ENCODE measurements at regions not wholly inside any gene's neighbourhood (a gene's known extent, or its start where the extent isn't known, plus 50 kb on each side); places are given as distances from the start of the nearest gene placed in this dataset.

- DNase-seq (ENCODE audit: low read depth) = no peak
- TF ChIP-seq, protein P1, sequence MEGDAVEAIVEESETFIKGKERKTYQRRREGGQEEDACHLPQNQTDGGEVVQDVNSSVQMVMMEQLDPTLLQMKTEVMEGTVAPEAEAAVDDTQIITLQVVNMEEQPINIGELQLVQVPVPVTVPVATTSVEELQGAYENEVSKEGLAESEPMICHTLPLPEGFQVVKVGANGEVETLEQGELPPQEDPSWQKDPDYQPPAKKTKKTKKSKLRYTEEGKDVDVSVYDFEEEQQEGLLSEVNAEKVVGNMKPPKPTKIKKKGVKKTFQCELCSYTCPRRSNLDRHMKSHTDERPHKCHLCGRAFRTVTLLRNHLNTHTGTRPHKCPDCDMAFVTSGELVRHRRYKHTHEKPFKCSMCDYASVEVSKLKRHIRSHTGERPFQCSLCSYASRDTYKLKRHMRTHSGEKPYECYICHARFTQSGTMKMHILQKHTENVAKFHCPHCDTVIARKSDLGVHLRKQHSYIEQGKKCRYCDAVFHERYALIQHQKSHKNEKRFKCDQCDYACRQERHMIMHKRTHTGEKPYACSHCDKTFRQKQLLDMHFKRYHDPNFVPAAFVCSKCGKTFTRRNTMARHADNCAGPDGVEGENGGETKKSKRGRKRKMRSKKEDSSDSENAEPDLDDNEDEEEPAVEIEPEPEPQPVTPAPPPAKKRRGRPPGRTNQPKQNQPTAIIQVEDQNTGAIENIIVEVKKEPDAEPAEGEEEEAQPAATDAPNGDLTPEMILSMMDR (conservative IDR thresholded peaks at IDR 0.05; ENCODE audit: low read length) = no peak
- no peak overlapping the region for H3K4me3 ChIP-seq (ENCODE audit: low read length)
Measured at GRCh38 chr1:194047206-194047605, 860.8 kb upstream of the B3GALT2 start.

- TF ChIP-seq, protein P1 (conservative IDR thresholded peaks at IDR 0.05; ENCODE audit: low read length) = no peak
- no peak for DNase-seq (ENCODE audit: low read depth)
- H3K4me3 ChIP-seq (ENCODE audit: low read length) = no peak overlapping the region
Measured at GRCh38 chr1:194045416-194045815, 859.0 kb upstream of the B3GALT2 start.

DNA sequence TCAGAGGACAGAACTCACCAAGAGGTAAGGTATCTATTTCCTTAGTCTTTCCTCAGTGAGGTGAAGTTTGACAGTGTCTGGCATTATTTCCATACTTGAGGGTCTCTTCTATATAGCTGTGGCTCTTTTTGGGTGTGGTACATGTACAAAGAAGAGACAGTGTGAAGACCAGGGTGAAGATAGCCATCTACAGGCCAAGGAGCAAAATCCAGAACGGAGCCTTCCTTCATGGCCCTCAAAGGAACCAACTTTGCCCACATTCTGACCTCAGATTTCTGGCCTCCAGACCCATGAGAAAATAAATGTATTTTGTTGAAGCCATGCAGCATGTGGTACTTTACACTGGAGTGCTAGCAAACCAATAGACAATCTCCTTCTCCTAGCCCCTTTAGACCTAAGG lies 858.5 kb upstream of the B3GALT2 start:
- TF ChIP-seq, protein P1 (conservative IDR thresholded peaks at IDR 0.05; ENCODE audit: low read length) = no peak
- no peak overlapping the region for H3K4me3 ChIP-seq (ENCODE audit: low read length)

DNA sequence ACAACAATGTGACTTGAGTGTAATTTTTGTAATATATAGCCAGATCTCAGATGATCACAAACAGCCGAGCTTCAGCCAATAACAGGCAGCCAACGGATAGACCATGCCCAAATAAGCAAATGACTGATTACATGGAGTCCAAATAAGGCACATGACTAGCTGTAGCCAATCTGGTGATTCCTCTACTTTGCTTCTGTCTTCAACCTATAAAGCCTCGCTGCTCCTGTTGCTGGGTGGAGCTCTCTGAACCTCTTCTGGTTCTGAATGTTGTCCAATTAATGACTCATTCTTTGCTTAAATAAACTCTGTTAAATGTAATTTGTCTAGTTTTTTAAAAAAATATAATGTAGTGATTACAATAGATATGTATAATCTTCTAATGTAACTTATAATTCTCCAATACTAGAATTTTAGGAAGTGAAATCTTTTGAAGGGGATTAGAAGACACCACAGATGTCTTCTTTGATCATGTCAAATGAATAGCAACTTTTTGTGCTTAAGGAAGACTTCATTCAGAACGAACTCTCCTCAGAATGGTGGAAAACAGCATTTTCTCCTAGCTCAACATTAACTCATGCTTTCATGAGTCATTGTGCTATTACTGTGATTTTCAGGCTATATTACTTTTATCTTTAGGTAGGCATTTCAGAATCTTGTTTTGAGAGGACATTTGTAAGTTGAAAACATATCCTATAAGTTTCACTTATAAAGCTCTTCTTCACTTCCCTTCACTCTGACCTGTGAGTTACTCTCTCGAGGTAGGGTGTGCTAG lies 857.8 kb upstream of the B3GALT2 start:
- DNase-seq (ENCODE audit: low read depth) = no peak
- no peak overlapping the region for H3K4me3 ChIP-seq (ENCODE audit: low read length)
- TF ChIP-seq, protein P1 (conservative IDR thresholded peaks at IDR 0.05; ENCODE audit: low read length) = no peak

More for the DNA sequence above, 858.5 kb upstream of the B3GALT2 start:
- no peak for DNase-seq (ENCODE audit: low read depth)

DNA sequence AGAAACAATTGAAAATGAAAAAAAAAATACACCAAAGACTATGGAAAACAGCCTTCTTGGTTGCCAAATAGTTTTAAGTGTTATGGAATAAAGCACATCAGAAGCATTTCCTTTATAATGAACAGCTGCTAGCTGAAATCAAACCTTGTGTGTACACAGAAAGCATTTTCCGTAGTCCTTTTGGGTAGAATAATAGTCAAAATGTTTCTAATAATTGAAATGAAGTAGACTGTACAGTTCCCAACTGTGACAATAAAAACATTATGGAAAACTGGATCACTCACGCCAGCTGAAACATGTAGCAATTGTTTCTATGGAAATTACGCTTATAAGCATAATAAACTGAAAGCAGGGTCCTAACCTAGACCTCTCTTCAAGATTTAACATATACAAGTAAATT lies 856.3 kb upstream of the B3GALT2 start:
- TF ChIP-seq, protein P1 (conservative IDR thresholded peaks at IDR 0.05; ENCODE audit: low read length) = no peak
- H3K4me3 ChIP-seq (ENCODE audit: low read length) = no peak overlapping the region
- no peak for DNase-seq (ENCODE audit: low read depth)

DNA sequence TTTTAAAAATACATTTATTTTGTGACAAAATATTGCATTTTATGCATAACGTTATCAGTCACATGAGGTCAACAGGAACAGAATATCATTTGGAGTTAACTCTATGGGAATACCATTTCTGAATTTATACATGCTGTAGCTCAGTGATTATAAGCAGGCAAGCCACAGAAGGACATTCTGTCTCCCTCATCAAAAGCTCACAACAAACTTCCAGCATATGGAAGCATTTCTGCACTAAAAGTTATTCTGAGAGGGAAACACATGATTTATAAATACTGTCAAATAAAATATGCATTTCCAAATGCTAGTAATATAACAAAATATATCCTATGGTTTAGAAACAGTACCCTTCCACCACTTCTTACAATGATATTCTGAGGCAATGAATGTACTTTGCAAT lies 854.1 kb upstream of the B3GALT2 start:
- no peak for DNase-seq (ENCODE audit: low read depth)
- no peak overlapping the region for H3K4me3 ChIP-seq (ENCODE audit: low read length)
- TF ChIP-seq, protein P1 (conservative IDR thresholded peaks at IDR 0.05; ENCODE audit: low read length) = no peak

GRCh38 chr1:194039578-194039977 lies 853.2 kb upstream of the B3GALT2 start:
- TF ChIP-seq, protein P1 (conservative IDR thresholded peaks at IDR 0.05; ENCODE audit: low read length) = no peak
- no peak for DNase-seq (ENCODE audit: low read depth)
- no peak overlapping the region for H3K4me3 ChIP-seq (ENCODE audit: low read length)
